ENCODE measurements at regions not wholly inside any gene's neighbourhood (a gene's known extent, or its start where the extent isn't known, plus 50 kb on each side); places are given as distances from the start of the nearest gene placed in this dataset.

- TF ChIP-seq CTCF (IDR thresholded peaks at IDR 0.05) (no peak), POLR2A (IDR thresholded peaks at IDR 0.05) (no peak)
These were observed 785.1 kb upstream of the SLITRK6 start for GRCh38 chr13:86584301-86584700.

Data from ovary (tissue), 3 donors.